IgD-negative memory B cell (primary cell): ENCODE measurements at regions not wholly inside any gene's neighbourhood (a gene's known extent, or its start where the extent isn't known, plus 50 kb on each side); places are given as distances from the start of the nearest gene placed in this dataset.

Source experiments
- H3K27ac Mint-ChIP-seq, 3 donors: one replicate each; pipeline ENCODE4 v1.8.0; 2020 to 2022; ENCODE audit warnings: mild to moderate bottlenecking in 3 of 3, mixed read lengths in 3 of 3, moderate library complexity in 1 of 3
- H3K27me3 Mint-ChIP-seq: one replicate; pipeline ENCODE4 v1.8.0; 2021; ENCODE audit warnings: mixed read lengths
- H3K36me3 Mint-ChIP-seq: one replicate; pipeline ENCODE4 v1.8.0; 2020; ENCODE audit warnings: mild to moderate bottlenecking, mixed read lengths
- H3K4me1 Mint-ChIP-seq, 3 donors: one replicate each; pipeline ENCODE4 v1.8.0; 2020 to 2022; ENCODE audit warnings: mixed read lengths in 3 of 3, mild to moderate bottlenecking in 1 of 3
- H3K4me3 Mint-ChIP-seq, 4 donors: one replicate each; pipeline ENCODE4 v1.8.0; 2020 to 2022; ENCODE audit warnings: mild to moderate bottlenecking in 4 of 4, mixed read lengths in 4 of 4, moderate library complexity in 3 of 4
- H3K9me3 Mint-ChIP-seq, 3 donors: one replicate each; pipeline ENCODE4 v1.8.0; 2020 to 2021; ENCODE audit warnings: mixed read lengths in 3 of 3, mild to moderate bottlenecking in 1 of 3

DNA sequence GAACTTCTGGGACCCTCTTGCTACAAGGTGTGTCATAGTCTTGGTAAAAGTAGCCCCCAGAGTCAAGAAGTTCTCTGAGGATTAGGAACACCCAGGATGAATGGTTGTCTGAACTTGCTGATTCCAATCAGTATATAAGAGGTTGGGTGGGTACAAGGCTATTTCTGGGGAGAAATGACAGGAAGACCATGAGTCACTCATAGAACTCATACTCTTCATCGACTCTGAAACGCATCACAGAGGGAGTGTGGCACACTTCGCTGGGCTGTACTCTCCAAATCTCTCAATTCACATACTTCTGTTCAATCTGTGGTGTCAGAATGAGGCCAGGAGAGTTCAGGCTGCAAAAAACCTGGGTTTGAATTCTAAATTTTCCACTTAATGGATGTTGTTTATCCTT is 193.2 kb upstream of the LEF1 start:
- H3K27ac Mint-ChIP-seq = no peak overlapping the region
- H3K9me3 Mint-ChIP-seq = peaks cover 0 to 3% (median 0%) of the 10 kb centered on the region in 3 donors
- no peak overlapping the region for H3K4me3 Mint-ChIP-seq
- peaks cover 2% of the 10 kb centered on the region for H3K36me3 Mint-ChIP-seq
- no peaks in the 10 kb centered on the region for H3K4me1 Mint-ChIP-seq
- H3K27me3 Mint-ChIP-seq = peaks cover 14% of the 10 kb centered on the region

DNA sequence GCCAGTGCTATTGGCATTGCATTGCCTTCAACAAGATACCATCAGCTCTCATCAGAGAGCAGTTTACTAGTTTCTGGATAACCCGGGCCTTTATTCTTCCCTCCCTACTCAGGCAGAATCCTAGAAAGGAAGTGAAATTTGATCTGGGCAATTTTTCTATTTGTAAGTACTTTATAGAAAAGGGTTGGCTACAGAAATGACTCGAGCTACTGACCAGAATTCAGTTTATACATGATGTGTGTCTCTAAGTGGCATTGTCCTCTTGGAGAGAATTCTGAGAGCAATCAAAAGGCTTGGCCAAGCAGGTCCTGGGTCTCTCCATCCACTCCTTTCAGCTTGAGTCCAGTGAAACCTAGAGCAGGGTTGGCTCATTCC is 192.7 kb upstream of the LEF1 start:
- Mint-ChIP-seq H3K27ac (no peak overlapping the region), H3K4me1 (no peaks in the 10 kb centered on the region)

DNA sequence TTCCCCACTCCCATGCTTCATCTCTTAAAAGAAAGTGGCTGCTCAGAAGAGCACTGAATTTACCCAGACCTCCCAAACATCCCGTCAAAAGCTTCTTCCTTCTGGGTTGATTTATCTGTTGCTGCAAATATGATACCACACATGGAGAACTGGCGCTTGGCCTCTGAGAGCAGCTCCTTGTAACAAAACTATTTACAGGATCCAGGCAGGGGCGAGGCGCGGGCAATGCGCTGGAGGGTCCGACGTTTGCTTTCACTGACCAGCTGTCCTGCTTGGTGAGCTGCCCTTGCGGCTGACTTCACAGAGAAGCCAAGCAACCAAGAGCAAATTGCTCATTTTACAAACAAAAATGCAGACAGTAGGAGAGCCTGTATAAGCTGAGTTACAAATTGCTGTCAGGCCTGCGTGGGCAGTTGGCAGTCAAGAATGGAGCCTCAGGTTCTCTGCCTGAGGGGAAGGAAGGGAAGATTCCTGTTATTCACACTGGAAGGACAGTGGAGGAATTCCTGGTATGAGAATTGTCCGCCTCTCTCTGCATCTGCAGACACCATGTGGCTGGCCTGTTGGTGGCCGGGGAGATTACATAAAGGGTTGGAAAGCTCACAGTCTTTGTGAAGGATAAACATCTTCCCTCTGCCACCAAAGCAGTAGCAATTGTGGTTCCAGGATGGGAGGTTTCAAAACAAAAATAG is 192.2 kb upstream of the LEF1 start:
- no peak overlapping the region for H3K4me3 Mint-ChIP-seq
- H3K4me1 Mint-ChIP-seq = no peaks in the 10 kb centered on the region
- no peak overlapping the region for H3K27ac Mint-ChIP-seq
- H3K9me3 Mint-ChIP-seq = peaks cover 0 to 3% (median 0%) of the 10 kb centered on the region in 3 donors
- peaks cover 2% of the 10 kb centered on the region for H3K36me3 Mint-ChIP-seq
- peaks cover 14% of the 10 kb centered on the region for H3K27me3 Mint-ChIP-seq

More for the DNA sequence above, 192.7 kb upstream of the LEF1 start:
- peaks cover 2% of the 10 kb centered on the region for H3K36me3 Mint-ChIP-seq
- peaks cover 0 to 3% (median 0%) of the 10 kb centered on the region in 3 donors for H3K9me3 Mint-ChIP-seq
- H3K4me3 Mint-ChIP-seq = no peak overlapping the region
- H3K27me3 Mint-ChIP-seq = peaks cover 14% of the 10 kb centered on the region

DNA sequence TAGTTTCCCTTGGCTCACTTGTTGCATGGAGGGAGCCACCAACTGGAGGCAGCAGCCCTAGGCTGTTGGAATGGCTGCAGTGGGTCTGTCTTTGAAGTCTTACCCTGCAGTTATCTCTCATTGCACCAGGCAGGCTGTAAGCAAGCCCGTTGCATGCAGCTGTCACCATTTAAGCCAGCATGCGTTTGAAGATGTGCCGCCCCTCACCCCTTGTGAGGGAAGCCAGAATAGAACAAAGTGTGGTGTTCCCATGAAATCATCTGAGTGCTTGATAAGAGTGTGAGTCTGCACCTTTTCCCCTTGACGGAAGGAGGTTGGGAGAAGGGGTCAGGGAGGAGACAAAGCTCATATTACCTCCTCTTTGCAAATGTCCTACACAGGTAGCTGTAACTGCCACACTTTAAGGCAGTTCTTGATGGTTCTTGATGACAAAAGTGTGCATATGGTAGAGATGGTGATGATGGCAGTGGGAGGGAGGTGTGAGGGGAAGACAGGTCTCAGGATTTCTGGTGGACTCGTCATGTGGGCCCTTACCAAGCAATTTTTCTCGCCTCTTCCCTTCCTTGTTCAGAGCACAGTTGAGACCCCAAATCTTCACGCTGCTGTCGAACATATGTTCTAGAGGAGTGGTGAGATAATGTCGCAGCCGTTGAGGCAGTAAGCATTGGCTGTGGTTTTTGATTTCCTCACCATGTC is 191.4 kb upstream of the LEF1 start:
- H3K4me1 Mint-ChIP-seq = no peaks in the 10 kb centered on the region
- H3K27ac Mint-ChIP-seq = no peak overlapping the region
- H3K4me3 Mint-ChIP-seq = no peak overlapping the region
- peaks cover 14% of the 10 kb centered on the region for H3K27me3 Mint-ChIP-seq
- peaks cover 0 to 3% (median 0%) of the 10 kb centered on the region in 3 donors for H3K9me3 Mint-ChIP-seq
- peaks cover 2% of the 10 kb centered on the region for H3K36me3 Mint-ChIP-seq

DNA sequence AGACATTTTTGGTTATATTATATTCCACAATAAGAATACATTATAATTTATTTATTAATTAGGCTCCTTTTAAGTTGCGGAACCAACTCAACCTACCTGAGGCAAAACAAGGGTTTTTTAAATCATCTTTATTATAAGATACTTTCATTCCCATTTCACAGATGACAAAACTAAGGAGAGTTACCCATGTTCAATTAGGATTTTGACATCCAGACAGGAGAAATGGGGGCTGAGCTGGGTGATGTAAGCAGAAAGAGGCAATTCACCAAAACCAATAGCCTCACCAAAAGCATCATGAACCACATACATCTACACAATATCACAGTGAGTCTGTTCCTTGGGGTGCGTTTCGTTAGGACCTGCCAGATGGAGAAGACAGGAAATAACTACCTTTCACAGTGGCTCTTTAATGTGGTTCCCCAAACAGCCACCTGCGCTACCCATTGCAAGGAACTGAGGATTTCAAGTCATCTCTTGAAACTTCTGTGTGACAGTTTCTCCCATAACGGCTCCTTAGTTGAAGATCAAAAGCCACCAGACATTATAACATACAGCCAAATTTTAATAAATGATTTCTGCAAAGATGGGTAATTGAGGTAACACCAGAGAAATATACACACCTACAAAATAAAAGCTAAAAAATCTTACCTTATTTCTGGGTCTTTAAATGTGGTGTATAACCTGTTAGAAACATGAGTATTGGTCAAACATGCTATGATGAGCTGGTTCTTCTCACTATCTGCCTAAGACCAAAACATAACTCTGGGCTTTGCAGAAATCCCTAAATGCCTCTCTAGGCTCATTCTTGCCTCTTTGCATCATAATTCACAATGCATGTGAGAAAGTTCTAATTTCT is 190.6 kb upstream of the LEF1 start:
- Mint-ChIP-seq H3K4me3 (no peak overlapping the region), H3K27me3 (peaks cover 14% of the 10 kb centered on the region), H3K4me1 (no peaks in the 10 kb centered on the region)

DNA sequence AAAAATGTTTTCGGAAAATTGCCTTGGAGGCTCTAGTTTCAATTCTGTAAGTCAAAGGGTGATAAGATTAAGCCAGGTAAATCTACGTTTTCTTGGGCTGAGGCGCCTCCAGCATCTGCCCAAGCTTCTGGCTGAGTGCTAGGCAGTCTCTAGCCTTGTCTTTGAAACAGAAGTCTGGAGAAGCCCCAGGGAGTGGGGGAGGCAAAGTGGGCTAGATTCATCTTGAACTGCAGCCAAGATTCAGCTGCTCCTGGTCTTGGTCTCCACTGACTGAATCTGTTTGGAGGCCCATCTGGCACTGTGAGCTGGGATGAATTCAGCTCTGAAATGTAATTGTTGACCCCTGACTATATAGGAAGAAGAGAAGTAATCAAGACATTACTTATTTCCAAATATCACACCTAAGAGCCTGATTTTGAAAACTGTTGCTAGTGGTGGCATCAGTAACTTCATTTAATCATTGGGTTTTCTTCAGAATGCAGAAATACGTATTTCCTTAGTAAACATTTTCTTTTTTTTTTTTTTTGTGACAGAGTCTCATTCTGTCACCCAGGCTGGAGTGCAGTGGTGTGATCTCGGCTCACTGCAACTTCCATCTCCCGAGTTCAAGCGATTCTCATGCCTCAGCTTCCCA is 187.3 kb upstream of the LEF1 start:
- H3K27me3 Mint-ChIP-seq = peaks cover 7% of the 10 kb centered on the region
- no peaks in the 10 kb centered on the region for H3K36me3 Mint-ChIP-seq
- no peaks in the 10 kb centered on the region for H3K4me1 Mint-ChIP-seq
- no peak overlapping the region for H3K27ac Mint-ChIP-seq
- peaks cover 0 to 3% (median 0%) of the 10 kb centered on the region in 3 donors for H3K9me3 Mint-ChIP-seq
- H3K4me3 Mint-ChIP-seq = no peak overlapping the region

More for the DNA sequence above, 190.6 kb upstream of the LEF1 start:
- H3K36me3 Mint-ChIP-seq = peaks cover 2% of the 10 kb centered on the region
- peaks cover 0 to 3% (median 0%) of the 10 kb centered on the region in 3 donors for H3K9me3 Mint-ChIP-seq
- H3K27ac Mint-ChIP-seq = no peak overlapping the region

DNA sequence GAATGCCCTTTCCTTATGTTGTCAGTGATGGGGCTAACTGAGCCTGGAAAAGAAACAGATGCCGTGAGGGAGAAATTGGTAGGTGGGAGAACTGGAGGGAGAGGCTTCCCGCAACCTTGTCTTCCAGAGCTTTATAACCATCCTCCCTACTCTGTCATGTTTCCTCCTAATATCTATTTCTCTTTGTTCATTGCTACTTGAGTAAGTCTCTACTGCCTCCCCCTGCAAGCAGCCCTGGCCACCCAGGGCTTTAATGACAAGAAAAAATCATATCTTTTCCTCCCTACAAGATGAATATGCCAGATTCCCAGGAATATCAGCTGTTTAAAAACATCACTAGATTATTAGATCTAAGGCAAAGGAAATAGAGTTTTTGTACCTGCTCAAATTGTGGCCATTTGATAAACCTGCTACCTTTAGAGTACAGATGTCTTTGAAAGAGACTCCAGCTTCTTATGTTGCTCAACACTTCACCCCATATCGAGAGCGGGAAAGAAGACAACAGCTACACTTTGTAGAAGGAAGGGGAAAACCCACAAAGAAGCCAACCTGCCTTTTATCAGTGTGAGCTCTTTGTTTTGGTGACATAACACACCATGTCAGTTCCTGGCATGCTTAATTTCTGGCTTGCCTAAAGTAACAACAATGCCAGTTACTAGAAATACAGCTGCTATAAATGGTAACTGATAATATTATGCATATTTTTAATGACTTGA is 186.6 kb upstream of the LEF1 start:
- peaks cover 6% of the 10 kb centered on the region for H3K27me3 Mint-ChIP-seq
- H3K36me3 Mint-ChIP-seq = no peaks in the 10 kb centered on the region
- peaks cover 0 to 3% (median 0%) of the 10 kb centered on the region in 3 donors for H3K9me3 Mint-ChIP-seq
- H3K4me3 Mint-ChIP-seq = no peak overlapping the region
- H3K4me1 Mint-ChIP-seq = no peaks in the 10 kb centered on the region
- peak overlapping the region in 1 of 3 donors; percentile 6 for H3K27ac Mint-ChIP-seq

DNA sequence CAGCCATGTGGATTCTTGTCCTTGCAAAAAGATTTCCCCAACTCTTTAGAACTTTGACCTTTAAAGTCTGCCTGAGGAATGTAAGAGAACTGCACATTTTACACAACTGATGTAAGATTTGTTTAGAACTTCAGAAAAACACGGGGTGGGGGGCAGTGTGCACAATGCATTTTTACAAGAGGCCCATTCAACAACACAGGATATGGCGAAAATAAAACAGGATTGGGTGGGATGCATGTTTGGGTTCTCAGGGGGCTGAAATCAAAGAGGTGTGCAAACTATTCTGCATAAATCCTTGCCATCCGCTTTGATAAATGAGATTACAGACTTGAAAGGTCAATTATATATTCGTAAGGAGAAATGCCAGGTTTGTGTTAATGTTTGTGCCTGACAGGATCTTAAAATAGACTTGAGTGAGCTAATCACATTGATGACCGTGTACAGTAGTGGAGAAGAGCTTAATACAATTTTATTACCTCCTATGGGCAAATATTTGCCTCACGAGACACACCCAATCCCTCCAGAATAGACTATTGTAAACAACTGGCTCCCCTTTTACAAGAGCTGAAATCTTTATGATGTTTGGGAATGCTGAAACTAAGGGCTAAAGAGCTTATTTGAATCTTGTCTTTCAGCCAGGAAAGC is 184.1 kb upstream of the LEF1 start:
- H3K27ac Mint-ChIP-seq = no peak overlapping the region
- no peaks in the 10 kb centered on the region for H3K4me1 Mint-ChIP-seq
- H3K9me3 Mint-ChIP-seq = peaks cover 1 to 5% (median 3%) of the 10 kb centered on the region in 3 donors

DNA sequence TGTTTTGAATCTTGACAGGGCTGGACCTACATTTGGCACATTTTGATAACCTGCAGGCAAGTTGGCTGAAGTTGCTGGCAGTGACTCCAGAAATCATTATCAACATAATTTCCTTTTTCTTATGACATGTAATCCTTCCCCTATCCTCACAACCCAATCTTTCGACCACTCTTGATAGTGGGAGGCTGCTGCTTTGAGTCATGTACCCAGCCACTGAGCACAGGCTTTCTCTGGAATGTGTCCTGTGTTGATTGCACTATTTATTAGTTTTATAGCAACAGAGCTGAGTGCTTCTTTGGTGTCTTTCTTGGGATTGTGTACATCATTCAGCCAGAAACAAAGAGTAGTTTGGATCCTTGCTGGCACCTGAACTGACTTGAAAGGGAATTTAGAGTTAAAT is 183.1 kb upstream of the LEF1 start:
- Mint-ChIP-seq H3K4me1 (no peaks in the 10 kb centered on the region), H3K27ac (no peak overlapping the region), H3K36me3 (no peaks in the 10 kb centered on the region), H3K4me3 (no peak overlapping the region), H3K9me3 (peaks cover 1 to 3% (median 2%) of the 10 kb centered on the region in 3 donors), H3K27me3 (peaks cover 2% of the 10 kb centered on the region)

More for the DNA sequence above, 184.1 kb upstream of the LEF1 start:
- H3K27me3 Mint-ChIP-seq = peaks cover 3% of the 10 kb centered on the region
- no peak overlapping the region for H3K4me3 Mint-ChIP-seq
- H3K36me3 Mint-ChIP-seq = no peaks in the 10 kb centered on the region

DNA sequence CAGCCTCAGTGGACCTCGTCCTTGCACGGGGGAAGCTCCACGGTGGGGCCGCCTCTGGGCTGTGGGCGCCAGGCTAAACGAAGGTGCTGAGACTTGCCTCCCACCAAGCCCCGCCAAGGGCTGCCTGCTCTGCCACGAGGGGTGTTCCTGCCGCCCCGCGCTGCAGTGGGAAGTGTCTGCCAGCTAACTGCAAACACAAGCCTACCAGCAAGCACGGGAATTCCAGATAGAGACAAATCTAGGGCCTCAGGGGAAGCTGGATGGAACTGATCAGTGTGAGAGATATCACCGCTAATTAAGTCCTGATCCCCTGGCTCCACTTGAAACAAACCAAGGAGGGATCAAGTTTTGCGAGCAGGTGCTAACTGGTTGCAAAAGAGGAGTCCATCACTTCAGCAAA is 181.6 kb upstream of the LEF1 start:
- Mint-ChIP-seq H3K27ac (no peak overlapping the region), H3K9me3 (peaks cover 1 to 3% (median 2%) of the 10 kb centered on the region in 3 donors), H3K4me1 (no peaks in the 10 kb centered on the region), H3K27me3 (peaks cover 2% of the 10 kb centered on the region), H3K4me3 (no peak overlapping the region), H3K36me3 (no peaks in the 10 kb centered on the region)

DNA sequence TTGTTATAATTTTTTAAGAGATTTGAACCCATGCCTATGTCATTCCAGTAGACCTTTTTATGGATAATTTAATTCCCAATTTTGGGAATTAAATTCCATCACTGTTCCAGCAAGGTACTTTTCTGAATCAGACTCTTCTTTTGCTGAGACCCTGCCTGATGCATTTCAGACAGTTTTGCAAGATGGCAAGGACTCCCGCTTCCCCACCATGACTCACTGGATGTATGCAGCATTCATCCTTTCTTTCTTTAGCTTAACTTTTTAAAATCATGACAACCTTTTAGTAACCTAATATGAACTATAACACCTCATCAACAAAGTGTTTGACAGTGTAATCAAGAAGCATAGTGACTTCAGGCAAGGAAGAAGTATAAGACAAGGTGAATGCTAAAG is 178.1 kb upstream of the LEF1 start:
- Mint-ChIP-seq H3K9me3 (peaks cover 1 to 3% (median 2%) of the 10 kb centered on the region in 3 donors), H3K4me3 (no peak overlapping the region), H3K4me1 (no peaks in the 10 kb centered on the region), H3K27ac (no peak overlapping the region), H3K27me3 (peaks cover 2% of the 10 kb centered on the region), H3K36me3 (no peaks in the 10 kb centered on the region)

DNA sequence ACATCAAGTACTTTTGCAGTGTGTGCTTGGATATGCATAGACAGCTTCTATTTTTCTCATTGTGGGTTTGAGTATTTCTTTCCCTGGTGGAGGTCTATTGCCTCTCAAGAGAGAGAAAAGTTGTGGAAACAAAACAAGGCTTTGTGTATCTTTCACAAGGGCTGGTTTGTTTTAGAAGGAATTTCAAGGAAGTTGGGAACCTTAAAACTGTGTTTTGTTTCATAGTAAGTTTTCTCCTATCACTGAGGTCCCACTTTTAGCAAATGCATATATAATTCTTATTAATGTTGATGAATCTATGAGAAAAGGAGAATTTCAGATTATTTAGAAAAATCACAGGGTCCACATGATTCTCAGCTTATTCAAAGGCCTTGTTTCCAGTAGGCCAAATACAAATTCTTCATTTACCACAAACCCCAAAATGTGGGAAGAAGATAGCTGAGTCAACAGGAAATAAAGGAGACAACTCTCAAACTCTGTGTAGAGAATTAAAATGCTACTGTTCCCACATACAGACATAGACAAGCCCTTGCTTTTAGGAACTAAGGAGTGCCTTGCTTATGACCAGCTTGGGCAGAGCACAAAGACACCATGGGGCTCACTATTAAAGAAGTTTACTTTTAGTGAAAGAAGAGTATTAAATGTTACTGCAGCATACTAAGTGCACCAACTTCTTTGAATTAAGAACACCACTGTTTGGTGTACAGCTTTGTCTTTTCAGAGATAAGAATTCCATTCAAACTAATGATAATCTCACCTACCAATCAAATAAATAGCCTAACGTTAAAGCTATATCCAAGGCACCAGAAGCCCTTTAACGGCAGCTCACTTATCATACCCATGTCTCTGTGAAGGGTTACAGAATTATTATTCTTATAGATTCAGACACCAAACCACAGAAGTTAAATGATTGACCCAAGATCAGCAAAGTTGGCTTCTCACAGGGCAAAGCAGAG is 177.4 kb upstream of the LEF1 start:
- peaks cover 1 to 3% (median 2%) of the 10 kb centered on the region in 3 donors for H3K9me3 Mint-ChIP-seq
- no peaks in the 10 kb centered on the region for H3K4me1 Mint-ChIP-seq
- H3K4me3 Mint-ChIP-seq = no peak overlapping the region
- H3K27me3 Mint-ChIP-seq = peaks cover 2% of the 10 kb centered on the region
- no peak overlapping the region for H3K27ac Mint-ChIP-seq
- no peaks in the 10 kb centered on the region for H3K36me3 Mint-ChIP-seq

DNA sequence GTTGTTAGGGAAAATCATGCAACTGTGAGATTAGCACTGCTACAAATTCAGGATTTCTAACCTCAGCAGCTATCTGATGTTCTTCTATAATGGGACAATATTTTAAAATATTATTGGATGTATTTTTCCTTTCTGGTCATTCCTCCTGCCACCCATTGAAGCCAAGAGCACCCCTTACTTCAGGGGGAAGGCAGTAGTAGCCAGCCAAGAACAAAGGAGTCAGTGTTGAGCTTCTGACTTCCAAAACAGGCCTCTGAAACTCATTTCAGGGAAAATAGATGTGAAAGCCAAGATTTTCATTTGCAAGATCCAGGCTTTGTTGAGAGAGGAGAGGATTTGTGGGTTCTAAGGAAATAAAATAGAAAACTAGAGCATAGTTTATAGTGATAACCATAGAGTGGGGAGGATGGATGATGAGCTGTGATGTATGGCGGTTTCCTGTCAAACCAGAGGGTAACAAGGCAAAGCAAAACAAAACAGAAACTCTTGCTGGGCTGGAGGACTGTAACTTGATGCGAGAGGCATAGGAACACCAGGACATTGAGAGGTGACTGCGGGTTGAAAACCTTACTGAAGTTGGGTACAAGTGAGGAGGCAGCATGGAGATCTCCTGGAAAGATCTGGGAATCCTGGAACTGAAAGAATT is 173.7 kb upstream of the LEF1 start:
- peak overlapping the region in 1 of 4 donors; percentile 10 for H3K4me3 Mint-ChIP-seq

More for the DNA sequence above, 173.7 kb upstream of the LEF1 start:
- Mint-ChIP-seq H3K27ac (peak overlapping the region in 1 of 3 donors; percentile 67), H3K4me1 (no peaks in the 10 kb centered on the region), H3K36me3 (no peaks in the 10 kb centered on the region), H3K9me3 (no peaks in the 10 kb centered on the region), H3K27me3 (peaks cover 2% of the 10 kb centered on the region)
